Nucleus accumbens (tissue), 56 donors: ENCODE measurements at regions not wholly inside any gene's neighbourhood (a gene's known extent, or its start where the extent isn't known, plus 50 kb on each side); places are given as distances from the start of the nearest gene placed in this dataset.
A peak's percentile ranks its signal among the peaks of the same experiment; 100 is the strongest.
"Not testable (repeated sequence)": the region's sequence is repeated elsewhere in the genome, so short reads cannot be mapped to it uniquely, and the experiment has no call there.

Source experiments
- DNase-seq, 56 donors: peaks; one replicate each; lab custom pipeline; 2025; lab: John Stamatoyannopoulos, UW

GRCh38 chr12:9319044-9319841, 111.0 kb upstream of the PZP start:
- DNase-seq = no peak

DNA sequence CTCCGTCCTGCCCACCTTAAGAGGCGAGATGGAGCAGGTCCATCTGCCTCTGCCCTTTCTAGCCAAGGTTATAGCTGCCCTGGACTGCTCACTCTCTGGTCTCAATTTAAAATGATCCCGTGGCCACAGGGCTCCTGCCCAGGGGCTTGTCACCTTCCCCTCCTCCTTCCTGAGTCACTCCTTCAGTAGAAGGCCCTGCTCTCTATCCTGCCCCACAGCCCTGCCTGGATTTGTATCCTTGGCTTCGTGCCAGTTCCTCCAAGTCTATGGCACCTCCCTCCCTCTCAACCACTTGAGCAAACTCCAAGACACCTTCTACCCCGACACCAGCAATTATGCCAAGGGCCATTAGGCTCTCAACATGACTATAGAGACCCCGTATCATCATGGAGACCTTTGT, 105.3 kb upstream of the PZP start:
- DNase-seq = not testable (repeated sequence)

- not testable (repeated sequence) for DNase-seq
Observed at GRCh38 chr12:9312406-9313392, 104.5 kb upstream of the PZP start.

GRCh38 chr12:9311454-9311853, 103.3 kb upstream of the PZP start:
- not testable (repeated sequence) for DNase-seq

DNA sequence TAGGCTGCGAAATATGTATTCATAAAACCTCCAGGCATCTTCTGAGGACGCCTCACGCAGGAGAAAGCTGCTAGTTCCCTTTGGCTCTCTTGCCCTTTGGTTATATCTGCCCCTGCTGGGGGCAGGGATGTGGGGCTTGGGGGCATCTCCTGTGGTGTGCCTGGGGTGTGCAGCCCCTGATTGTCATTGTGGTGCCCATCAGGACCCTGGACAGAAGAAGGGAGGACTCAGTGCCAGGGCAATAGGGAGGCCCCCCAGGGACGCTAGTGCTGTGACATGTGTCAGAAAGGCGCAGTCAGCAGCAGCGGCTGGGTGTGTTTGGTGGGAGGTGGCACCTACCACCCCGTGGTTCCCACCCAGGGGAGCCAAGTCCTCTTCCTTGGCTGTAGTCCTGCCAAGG, 102.5 kb upstream of the PZP start:
- DNase-seq = not testable (repeated sequence)

GRCh38 chr12:9309749-9310148, 101.6 kb upstream of the PZP start:
- DNase-seq = not testable (repeated sequence)

GRCh38 chr12:9308745-9309144, 100.5 kb upstream of the PZP start:
- DNase-seq = not testable (repeated sequence)

DNA sequence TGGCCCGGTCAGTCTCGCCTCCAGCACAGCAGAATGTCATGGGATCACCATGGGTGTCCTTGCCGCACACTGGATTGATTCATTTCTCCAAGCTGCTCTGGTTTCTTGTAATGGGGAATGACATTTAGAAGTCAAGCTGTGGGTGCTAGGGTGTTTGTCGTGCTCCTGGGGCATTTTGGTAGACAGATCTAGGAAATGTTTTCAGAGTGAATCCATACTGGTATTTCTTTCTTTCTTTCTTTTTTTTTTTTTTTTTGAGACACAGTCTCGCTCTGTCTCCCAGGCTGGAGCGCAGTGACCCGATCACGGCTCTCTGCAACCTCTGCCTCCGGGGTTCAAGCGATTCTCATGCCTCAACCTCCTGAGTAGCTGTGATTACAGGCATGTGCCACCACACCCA, 100.0 kb upstream of the PZP start:
- DNase-seq = not testable (repeated sequence)

GRCh38 chr12:9307255-9307654, 99.1 kb upstream of the PZP start:
- not testable (repeated sequence) for DNase-seq

DNA sequence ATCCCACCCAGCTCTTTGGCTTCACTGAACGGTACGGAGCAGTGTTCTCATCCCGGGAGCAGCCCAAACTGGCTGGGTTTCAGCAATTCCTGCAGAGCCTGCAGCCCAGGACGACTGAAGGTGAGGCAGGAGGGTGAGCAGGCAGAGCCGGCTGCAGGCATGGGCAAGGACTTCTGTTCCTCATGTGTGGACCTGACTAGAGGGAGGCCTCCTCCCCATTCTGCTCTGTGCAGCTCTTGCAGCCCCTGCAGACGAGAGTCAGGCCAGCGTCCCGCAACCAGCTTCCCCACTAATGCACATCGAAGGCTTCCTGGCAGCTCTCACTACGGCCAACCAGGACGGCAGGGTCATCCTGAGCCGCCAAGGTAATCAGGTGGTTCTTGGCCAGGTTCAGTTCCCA, 97.8 kb upstream of the PZP start:
- not testable (repeated sequence) for DNase-seq

DNA sequence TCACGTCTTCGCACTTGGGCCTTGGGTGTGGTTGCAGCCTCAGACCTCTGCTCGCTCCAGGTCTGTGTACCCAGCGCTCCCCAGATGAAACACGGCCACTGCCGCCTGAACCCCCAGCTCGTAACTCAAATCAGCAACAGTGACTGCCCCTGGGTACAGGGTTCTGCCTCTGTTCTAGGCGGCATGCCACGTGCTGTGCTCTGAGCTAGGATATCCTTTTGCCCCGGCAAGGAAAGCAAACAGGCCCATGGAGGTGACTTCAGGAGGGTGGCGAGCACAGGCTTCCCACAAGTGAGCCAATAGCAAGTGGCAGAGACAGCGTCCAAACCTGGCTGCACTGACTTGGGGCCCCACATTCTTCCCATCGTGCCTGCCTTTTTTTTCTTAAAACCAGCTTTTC, 96.3 kb upstream of the PZP start:
- DNase-seq = not testable (repeated sequence)

DNA sequence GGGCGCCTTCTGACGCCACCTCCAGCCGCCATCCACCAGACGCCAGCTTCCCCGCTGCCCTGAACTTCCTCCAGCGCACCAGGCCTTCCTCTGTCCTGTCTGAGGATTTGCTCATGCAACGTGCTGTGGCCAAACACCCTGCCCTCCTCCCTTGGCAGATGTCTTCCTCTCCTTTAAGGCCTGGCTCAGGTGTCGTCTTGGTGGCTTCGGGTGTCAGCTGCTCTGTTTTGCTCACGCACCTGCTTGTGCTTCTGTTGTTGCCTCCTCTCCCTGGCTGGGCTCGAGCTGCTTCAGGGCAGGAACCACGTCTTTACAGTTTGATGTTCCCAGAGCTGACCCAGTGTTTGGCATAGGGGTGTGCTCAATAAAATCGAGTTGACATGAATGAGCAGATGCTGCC, 87.7 kb upstream of the PZP start:
- DNase-seq = not testable (repeated sequence)

- DNase-seq = not testable (repeated sequence)
Observed at GRCh38 chr12:9294072-9294620, 86.0 kb upstream of the PZP start.

DNA sequence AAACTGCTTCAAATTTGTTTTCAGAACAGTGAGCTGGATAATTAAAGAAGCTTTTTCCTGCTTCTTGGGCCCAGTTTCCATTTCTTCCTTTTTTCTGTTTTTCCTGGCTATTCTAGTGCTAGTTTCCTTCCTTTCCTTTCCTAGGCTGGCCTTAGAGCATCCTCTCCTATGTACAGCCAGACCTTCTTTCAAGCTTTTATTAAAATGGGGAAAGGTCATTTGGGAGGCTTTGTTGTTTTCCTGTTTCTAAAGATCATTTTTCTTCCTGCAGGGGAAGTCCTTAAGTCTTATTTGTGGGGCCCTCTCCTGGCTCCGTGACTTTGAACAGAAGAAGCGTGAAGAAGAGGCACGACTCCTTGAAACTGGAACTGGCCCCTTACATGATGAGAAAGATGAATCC, 85.2 kb upstream of the PZP start:
- DNase-seq = not testable (repeated sequence)

GRCh38 chr12:9289984-9290383, 81.8 kb upstream of the PZP start:
- DNase-seq = not testable (repeated sequence)

DNA sequence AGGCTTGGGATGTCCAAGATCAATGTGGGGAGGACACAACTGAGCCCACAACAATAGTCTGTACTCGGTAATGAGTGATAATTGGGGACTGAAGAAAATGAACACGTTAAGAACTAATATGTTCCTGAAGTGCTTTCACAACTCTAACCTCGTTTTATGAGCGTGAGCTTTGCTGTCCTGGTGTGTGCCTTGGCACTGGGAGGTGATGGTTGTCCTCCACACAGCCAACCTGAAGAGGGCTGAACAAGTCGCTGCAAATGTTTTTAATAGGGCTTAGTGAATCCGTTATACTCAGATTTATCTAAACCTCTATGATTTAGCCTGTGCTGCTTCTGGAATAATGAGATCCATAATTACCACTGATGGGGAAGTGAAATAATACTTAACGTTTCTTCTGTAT, 76.5 kb upstream of the PZP start:
- not testable (repeated sequence) for DNase-seq

DNA sequence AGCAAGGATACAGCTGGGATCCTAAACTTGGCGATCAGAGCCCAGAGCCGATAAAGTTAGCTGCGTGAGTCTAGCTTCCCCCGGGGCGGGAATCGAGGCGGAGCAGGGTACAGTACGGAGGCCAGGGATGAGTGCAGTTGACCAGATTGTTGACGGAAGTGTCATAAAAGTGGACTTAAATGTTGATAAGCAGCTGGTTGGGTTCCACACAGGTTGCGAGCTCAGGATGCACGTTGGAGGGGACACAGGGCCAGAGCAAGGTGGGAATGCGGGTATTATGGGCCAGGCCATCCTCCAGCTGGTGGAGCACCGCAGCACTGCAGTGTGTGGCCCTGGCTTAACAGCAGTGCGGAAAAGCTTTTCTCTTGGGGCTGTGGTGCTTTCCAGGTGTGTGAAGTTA, 76.0 kb upstream of the PZP start:
- DNase-seq = peak in 4 of 56 donors; percentile 10 to 30 (median 20)

DNA sequence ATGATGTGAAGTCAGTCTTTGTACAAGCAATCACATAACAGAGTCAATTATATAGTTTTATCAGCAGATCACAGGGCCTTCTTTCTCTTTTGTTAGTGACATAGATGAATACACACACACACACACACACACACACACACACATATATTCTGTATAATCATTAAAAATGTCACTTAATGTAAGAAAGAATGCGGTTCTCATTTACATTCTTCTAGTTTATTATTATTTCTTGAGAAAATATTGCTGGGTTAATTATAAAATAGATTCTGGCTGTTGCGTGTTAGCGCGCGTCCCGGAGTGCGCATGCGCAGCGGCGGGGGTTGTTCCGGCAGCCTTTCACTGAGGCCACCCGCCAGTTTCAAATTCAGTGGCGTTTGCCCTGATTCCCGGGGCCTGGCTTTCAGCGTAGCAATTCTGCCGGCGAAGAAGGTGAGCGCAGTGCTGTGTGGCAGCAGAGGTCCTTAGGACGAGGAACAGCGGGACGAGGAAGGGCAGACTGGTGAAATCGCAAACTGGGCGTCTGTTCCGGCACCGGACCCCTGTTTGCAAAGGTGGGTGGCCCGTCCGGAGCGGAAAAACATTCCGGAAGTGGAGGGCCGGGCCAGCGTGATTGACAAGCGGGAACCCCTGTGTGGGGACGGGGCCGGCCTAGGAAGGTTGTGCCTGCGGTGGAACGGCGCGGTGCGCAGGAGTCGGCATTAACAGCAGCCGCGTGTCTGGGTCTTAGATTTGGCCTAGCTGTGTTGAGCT, 75.3 kb upstream of the PZP start:
- DNase-seq = peak in 53 of 56 donors; percentile 3 to 94 (median 69)

DNA sequence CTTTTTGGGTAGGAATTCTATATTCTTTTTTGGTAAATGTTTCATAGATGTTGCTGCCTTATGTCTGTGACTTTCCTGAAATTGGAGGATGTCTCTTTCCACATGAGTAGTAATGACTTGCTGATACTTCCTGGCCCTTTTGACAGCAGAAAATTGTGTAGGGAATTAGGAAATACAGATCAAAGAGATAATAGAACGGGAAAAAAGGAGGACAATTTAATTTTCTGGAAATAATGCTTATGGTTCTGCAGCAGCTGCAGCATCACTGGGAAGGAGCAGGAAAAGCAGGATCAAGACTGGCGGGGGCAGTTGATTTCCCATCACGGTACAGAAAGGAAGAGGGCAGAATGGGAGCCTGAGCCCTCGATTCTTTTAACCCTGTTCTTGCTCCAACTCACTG, 68.8 kb upstream of the PZP start:
- no peak for DNase-seq

DNA sequence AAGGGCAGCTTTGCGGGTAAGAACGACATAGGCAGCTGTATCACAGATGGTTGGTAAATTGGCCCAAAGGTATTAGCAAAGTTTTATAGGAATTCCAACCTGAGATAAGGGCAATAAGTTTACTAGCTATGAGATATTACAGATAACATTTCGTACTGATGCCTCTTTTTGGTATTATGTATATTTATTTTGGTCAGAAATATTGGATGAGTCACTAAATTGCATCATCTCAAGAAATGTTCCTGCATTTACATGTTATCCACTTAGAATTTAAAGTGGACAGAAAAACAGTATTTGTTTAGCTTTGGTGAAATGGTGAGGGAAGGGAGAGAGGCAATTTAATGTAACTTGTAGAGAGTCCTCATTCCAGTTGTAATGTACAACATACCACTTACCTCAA, 65.1 kb upstream of the PZP start:
- no peak for DNase-seq
